GDM1 (cell line): ENCODE measurements at regions not wholly inside any gene's neighbourhood (a gene's known extent, or its start where the extent isn't known, plus 50 kb on each side); places are given as distances from the start of the nearest gene placed in this dataset.
"Not testable (repeated sequence)": the region's sequence is repeated elsewhere in the genome, so short reads cannot be mapped to it uniquely, and the experiment has no call there.

Experiments used
- DNase-seq: peaks from one replicate; lab custom pipeline; 2025; lab: John Stamatoyannopoulos, UW

DNA sequence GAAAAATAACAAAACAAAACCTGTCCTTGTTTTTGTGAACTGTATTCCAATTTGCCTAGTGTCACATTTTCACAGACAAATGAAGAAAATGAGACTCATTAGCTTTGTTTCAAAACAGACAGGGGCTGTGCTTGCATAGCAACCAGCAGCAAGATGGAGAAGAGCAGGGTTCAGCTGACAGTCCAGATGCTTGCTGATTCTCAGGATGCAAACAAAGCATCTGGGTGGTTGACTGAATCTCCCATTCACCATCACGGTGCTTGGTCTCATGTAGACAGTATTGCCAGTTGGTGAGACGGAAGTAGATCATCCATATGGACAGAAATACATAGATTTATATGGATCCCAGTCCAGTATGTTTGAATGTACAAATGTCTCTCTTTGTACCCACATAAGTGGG, 326.8 kb downstream of the CCDC85A start:
- no peak for DNase-seq

DNA sequence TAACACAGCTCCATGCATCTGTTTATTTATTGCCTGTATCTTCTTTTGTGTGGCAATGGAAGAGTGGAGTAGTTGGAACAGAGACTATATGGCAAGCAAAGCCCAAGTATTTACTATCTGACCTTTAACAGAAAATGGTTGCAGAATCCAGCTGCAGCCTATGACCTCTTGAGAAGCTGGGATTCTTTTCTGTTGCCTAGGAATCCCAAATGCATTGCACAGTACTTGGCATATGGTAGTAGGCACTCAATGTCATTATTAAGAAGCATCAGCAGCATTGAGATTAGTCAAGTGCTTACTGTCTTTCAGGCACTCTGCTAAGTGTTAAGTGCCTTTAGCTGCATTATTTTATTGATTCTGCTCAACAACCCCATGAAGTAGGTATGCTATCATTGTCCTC, 331.6 kb downstream of the CCDC85A start:
- no peak for DNase-seq

DNA sequence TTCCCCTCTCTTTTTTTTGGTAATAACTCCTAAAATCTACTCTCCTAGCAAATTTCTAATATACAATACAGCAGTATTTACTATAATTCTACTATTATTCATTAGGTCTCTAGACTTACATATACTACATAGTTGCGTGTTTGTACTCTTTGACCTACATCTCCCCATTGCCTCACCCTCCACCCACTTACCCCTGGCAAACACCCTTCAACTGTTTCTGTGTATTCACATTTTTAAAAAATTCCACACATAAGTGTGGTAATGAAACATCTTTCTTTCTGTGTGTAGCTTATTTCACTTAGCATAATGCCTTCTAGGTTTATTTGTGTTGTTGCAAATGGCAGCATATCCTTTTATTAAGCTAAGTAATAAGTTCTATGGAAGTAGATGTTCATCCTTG, 336.0 kb downstream of the CCDC85A start:
- DNase-seq = no peak

DNA sequence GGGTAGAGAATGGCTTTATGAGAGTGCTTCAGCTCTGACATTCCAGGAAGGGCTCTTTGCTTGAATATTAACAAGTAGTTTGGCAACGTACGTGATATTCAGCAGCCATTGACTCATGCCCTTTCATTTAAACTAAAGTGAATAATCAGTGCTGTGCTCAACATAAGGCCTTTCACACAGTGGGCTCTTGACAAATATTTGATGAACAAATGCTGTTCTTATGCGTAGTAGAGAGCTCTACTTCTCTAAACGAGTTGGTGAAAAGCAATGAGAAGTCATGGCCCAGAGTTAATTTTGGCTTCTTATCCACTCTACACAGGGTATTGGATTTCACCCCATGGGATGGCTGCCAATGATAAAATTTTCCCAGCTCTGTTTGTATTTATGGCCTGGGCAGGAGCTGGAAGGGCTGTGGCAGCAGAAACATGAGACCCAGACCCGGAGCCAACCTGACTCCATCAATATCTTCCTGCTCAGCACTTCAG, 338.9 kb downstream of the CCDC85A start:
- DNase-seq = no peak

DNA sequence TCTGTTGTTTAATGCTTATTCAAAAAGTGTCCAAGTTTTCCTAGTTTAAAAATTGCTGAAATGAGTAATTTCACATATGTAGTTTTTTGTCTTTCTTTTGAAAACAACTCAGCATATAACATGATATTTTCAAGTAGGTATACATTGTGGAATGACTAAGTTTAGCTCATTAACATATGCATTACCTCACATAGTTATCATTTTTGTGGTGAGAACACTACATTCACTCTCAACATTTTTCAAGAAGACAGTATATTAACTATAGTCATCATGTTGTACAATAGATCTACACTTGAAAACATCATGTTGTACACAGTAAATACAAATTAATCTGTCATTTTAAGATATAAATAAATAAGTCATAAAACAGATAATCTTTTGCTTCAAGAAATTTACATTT, 340.0 kb downstream of the CCDC85A start:
- no peak for DNase-seq

DNA sequence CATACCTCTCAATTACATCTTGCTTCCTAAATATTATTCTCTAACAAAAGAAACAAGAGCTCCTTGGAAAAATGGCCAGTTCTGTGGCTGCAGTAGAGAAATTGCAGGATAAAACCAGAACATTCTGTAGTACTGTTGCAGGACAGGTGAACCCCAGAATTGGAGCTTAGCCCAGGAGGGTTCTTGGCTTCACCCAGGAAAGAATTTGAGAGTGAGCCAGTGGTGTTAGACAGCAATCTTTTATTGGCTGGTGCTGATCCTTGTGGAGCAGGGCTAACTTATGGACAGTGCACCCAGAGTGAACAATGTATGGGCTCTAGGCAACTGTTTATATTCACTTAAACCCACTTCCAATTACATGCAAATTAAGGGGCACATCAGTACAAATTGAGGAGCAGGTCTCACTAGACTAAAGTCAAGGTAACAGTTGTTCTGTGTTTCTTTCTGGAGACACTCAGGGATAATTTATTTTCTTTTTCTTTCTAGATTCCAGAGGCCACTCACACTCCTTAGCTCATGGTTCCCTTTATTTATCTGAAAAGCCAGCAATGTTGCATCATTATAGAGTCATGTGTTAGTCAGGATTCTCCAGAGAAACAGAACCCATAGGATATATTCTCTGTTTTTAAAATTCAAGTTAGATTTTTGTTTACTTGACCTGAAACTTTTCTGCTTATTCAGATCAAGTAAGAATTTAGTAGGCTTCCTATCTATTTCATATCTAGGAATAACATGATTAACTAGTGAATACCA, 348.1 kb downstream of the CCDC85A start:
- DNase-seq = no peak

DNA sequence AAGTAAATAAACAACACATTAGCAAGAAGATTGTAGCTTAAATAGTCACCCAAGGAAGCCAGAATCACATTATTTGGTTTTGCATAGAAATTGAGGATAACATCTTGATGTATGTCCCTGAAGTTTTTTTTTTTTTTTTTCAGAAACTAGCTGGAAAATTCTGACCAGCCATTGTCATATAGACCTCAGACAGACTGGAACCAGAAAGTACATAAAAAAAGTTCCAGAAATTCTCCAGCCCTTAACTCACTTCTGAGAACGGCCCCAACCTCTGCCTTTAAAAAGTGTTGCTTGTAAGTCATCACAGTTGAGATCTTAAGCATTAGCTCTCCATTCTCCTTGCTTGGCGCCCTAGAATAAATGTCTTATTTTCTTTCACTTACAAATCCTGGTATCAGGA, 350.5 kb downstream of the CCDC85A start:
- no peak for DNase-seq

DNA sequence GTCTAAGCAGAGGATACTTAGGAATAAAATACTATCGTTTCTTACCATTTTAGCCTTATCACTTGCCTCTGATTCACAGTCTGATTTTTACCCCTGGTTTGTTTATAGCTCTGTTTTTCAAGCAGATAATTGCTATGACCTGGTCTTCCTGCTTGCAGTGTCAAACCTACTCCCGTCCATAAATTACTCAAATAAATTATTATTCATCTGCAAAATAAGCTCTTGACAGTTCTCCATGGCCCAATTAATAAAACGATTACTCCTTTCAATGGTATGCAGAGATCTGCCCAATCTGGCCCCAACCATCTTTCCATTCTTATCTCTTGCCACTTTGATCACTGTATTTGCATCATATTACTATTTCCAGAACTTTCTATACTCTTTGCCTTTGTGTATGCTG, 354.0 kb downstream of the CCDC85A start:
- no peak for DNase-seq

DNA sequence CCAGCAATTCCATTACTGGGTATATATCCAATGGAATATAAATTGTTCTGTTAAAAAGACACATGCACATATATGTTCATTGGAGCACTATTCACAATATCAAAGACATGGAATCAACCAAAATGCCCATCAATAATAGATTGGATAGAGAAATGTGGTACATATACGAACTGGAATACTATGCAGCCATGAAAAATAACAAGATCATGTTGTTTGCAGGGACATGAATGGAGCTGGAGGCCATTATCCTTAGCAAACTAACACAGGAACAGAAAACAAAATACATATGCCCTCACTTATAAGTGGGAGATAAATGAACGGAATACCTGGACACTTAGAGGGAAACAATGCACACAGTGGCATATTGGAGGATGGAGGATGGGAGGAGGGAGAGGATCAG, 355.8 kb downstream of the CCDC85A start:
- DNase-seq = no peak

DNA sequence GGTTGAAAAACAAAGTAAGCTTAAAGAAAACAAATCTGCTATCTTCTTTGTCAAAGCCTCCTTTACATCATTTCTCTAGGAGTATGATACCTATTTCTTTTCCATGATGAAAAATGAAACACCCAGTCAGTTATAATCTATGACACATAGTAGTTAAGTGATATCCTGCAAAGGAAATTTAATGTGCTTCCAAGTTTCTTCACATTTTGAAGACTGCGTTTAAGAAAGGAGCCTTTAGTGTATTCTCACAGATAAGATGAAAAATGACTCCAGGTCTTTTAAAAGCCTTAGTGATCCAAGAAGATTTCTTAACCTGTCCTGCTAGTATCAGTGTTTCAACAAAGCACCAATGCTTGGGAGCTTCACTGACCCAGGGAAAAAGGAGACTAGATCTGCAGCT, 356.7 kb downstream of the CCDC85A start:
- no peak for DNase-seq

DNA sequence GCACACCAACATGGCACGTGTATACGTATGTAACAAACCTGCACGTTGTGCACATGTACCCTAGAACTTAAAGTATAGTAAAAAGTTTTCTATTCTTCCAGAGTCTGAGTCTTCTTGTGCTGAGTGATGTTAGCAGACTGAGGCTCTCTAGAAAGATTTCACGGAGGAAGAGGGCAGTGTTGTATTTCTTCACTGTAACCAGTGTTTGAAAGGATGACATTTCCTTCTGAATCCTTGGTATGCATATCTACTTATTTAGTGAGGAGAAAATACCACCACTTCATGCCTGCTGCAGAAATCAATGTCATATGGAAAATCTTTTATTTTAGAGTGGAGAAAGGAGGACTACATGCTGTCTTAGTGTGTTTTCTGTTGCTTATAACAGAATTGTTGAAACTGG, 357.1 kb downstream of the CCDC85A start:
- no peak for DNase-seq

DNA sequence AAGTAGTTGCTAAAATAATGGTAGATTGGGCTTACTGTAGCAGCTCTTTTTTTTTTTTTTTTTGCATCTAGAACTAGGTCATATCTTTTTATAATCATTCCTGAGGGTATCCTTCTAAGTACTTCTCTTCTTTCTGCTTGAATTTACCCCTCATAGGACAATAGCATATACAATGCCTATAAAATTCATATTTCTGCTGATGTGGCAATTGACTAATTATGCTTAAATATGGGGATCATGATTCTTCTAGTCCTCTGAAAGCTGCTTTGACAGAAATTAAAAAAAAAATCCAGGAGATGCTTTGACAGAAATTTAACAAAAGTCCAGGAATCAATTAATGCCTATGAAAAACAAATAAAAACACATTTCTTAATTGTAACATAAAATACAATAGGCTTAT, 358.4 kb downstream of the CCDC85A start:
- no peak for DNase-seq

DNA sequence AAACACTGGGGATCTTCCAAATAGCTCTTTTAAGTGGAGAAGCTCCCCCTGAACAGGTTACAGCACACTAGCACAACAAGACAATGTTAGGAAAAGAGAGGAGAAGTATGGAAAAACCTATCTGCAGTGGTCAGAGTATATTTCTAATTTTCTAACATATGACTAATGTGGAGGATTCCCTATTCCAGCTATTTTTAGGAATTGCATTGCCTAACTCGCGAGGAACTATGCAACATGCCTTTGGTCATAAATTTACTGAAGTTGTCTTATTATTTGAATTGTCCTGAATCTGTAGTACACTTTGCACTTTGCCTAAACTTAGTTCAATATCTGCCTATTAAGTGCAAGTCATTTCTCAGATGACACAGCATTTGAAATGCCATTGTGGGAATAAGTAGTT, 381.4 kb downstream of the CCDC85A start:
- no peak for DNase-seq

DNA sequence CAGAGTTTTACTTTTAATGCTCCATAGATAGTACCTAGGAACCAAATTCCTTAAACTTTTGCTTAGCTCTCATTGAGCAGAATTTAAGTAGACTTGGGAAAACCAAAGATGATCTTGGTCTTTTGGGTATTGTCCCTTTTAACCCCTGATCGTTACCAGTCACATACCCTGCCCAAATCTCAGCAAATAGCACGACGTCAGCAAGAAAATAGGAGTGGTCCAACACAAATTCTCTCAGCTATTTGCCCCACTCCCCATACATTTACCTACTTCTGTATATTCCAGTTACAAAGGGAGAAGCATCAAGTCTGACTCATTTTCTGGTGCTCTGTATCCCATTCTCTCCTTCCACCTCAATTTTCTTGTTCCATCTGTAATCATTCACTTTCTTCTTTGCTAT, 387.3 kb downstream of the CCDC85A start:
- DNase-seq = no peak

DNA sequence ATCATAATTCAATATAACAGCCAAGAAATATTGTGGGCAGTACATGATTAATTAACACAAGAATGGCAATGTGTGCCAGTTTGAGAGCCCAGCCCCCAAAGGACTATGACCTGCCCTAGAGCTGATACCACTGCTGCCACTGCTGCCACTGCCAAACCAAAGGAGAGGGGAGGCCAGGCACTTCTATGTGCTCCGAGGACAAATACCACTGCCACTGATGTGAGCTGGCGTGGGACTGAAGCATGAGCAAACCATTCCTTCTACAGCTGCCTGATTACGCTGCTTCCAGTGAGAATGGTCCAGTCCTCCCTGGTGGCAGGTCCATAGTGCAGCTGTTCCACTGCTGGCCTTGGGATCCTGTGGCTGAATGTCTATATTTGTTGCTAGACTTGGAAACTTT, 392.2 kb downstream of the CCDC85A start:
- no peak for DNase-seq

DNA sequence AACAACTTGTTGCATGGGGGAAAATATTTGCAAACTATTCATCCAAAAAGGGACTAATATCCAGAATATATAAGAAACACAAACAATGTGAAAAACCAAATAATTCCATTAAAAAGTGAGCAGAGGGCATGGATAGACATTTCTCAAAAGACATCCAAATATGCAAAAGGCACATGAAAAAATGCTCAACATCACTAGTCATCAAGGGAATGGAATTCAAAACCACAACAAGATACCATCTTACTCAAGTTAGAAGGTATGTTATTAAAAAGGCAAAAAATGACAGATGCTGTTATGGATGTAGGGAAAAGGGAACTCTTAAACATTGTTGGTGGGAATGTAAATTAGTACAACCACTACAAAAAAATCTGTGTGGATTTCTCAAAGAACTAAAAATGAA, 396.5 kb downstream of the CCDC85A start:
- no peak for DNase-seq

DNA sequence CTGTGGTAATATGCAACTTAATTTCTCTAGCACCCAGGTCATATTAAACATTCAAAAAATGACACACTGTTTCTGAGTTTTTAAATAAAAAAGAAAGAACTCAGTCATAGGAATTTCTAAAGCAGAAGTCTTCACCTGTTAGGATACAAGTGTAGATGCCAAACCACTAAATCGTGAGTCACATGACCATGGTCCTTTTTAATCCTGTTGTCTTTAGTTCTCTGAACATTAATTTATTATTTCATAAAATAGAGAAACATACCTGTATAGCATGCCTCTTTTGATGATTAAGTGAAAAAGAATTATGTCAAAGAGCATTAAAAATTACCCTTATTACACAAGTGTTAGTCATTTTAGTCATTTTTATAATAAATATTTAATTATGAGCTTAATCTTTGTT, 398.8 kb downstream of the CCDC85A start:
- DNase-seq = no peak

DNA sequence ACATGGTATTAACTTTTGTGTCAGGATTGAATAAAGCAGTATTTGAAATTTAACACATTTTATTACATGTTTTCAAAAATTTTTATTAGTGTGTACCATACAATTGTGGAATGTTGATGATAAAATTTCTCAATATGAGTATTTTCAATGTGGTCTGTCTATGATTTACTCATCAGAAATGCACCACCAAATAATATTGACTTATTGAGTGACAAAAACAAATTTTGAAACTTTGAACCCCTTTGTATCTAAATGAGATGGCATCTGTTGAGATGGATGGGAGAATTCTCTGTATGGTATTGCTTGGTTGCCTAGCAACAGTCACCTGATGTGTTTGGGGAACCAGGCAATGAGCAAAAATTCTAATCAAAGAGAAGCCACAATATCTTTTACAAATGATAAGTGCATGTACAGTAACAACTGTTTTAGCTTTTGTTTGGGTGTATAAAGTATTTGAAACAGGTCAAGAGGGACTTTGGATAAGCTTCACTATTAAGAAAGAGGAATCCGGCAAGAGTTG, 400.1 kb downstream of the CCDC85A start:
- DNase-seq = no peak

DNA sequence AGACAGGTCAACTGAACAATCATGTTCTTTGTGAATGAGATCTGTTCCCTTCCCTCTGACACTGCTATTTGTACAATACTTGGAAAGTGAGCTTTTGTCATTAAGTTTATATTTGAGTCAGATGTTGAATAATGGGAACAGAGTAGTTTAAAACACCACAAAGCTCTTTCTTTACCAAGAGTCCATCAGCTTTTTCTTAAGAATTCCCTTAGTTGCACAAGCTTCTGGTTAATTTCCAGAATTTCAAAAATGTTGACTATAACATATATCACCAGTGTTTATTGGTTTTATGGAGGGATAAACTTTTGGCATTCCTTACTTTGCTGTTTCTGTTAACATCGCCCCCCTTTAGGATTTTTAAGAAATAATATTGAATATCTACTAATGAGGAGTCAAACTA, 403.7 kb downstream of the CCDC85A start:
- DNase-seq = no peak

DNA sequence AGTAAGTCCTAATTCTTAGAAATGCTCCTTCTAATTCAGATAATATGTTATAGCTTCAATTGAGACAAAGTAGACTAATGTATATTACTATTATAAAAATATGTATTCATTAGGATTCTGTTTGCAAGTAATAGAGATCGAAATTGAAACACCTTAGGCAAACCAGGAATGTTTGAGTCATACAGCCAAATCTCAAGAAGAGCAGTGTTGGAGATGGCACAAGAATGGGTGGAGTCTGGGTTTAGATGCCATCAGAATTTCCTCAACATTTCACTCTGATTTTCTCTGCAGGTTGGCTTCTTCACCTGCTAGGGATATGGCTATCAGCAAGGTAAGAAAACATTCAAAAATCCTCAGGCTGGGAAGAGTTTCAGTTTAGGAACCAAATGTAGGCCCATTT, 405.4 kb downstream of the CCDC85A start:
- no peak for DNase-seq

DNA sequence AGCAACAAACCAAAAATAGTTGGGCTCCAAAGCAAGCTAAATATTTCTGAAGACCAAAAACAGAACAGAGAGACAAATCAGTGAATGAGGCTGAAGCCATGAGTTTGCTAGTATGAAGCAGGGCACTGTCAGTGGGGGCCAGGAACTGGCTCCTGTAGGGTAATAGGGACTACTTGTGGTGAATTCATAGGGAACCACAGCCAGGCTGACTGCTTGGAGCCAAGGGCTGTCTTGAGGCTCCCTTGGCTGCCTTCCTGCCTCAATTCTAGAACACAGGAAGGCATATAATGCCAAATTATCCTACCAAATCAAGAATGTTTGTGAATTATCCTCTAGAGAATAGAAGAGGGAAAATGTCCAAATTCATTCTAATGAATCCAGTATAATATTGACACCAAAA, 406.0 kb downstream of the CCDC85A start:
- DNase-seq = no peak

DNA sequence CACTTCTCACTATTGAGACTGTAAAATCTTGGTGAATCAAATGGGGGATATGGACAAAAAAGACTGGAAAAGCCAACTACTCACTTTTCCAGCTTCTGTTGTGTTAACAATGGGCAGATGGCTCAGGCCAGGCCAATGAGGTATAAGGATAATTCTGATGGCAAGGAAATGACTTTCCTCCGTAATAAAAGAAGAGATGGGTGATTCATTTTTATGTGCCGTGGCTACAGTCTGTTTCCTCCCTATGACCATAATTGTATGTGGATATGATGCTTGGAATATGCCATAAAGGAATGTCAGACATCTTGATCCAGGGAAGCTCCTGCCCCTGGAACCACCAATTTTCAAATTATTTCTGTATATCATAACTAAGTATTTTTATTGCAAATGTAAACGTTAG, 406.8 kb downstream of the CCDC85A start:
- DNase-seq = no peak

DNA sequence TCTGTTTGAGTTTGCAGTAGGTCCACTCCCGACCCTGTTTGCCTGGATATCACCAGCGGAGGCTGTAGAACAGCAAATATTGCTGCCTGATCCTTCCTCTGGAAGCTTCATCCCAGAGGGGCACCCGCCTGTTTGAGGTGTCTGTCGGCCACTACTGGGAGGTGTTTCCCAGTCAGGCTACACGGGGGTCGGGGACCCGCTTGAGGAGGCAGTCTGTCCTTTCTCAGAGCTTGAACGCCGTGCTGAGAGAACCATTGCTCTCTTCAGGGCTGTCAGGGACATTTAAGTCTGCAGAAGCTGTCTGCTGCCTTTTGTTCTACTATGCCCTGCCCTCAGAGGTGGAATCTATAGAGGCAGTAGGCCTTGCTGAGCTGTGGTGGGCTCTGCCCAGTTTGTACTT, 422.3 kb downstream of the CCDC85A start:
- not testable (repeated sequence) for DNase-seq

DNA sequence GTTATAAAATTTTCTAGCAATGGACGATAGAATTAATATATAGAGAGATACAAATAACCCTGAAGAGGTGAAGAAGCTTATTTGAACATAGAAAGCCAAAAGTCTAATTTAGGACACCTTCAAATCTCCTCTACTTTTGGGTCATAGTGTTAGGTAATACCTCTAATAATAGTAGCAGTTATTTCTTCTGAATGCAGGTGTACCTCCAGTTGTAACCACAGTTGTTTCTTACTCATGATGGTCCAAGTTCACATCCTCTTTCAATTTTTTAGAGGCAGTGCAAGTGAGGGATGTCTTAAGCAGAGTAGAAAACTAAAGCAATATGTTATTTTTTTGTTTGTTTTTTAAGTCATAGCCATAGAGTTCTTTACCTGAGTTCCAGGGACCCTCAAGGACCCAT, 429.5 kb downstream of the CCDC85A start:
- no peak for DNase-seq
